ENCODE measurements at regions not wholly inside any gene's neighbourhood (a gene's known extent, or its start where the extent isn't known, plus 50 kb on each side); places are given as distances from the start of the nearest gene placed in this dataset.

- no peak for TF ChIP-seq CTCF (IDR thresholded peaks at IDR 0.05)
- DNase-seq (ENCODE audit: low spot score) (no peak), ATAC-seq (ENCODE audit: low FRiP score) (no peak)
These were observed 110.0 kb downstream of the AQP9 start for GRCh38 chr15:58247855-58248842.

GRCh38 chr15:58249646-58250312 lies 111.6 kb downstream of the AQP9 start:
- DNase-seq (ENCODE audit: low spot score), result no peak
- no peak for ATAC-seq (ENCODE audit: low FRiP score)

GRCh38 chr15:58252586-58253323 lies 114.6 kb downstream of the AQP9 start:
- ATAC-seq (ENCODE audit: low FRiP score), result no peak

More at GRCh38 chr15:58249646-58250312, 111.6 kb downstream of the AQP9 start:
- no peak for TF ChIP-seq CTCF (IDR thresholded peaks at IDR 0.05)

GRCh38 chr15:58257776-58258325 lies 119.7 kb downstream of the AQP9 start:
- ATAC-seq (ENCODE audit: low FRiP score) (no peak), DNase-seq (ENCODE audit: low spot score) (no peak)
- TF ChIP-seq CTCF (IDR thresholded peaks at IDR 0.05), result no peak

More at GRCh38 chr15:58252586-58253323, 114.6 kb downstream of the AQP9 start:
- no peak for DNase-seq (ENCODE audit: low spot score)
- no peak for TF ChIP-seq CTCF (IDR thresholded peaks at IDR 0.05)

GRCh38 chr15:58258501-58259292 lies 120.5 kb downstream of the AQP9 start:
- ATAC-seq (ENCODE audit: low FRiP score) (no peak), DNase-seq (ENCODE audit: low spot score) (no peak)
- TF ChIP-seq CTCF (IDR thresholded peaks at IDR 0.05), result no peak

GRCh38 chr15:58260205-58260724 lies 122.1 kb downstream of the AQP9 start:
- no peak for DNase-seq (ENCODE audit: low spot score)
- ATAC-seq (ENCODE audit: low FRiP score), result no peak
- TF ChIP-seq CTCF (IDR thresholded peaks at IDR 0.05), result no peak
